WTC11 (cell line): ENCODE measurements at regions not wholly inside any gene's neighbourhood (a gene's known extent, or its start where the extent isn't known, plus 50 kb on each side); places are given as distances from the start of the nearest gene placed in this dataset.
A peak's percentile ranks its signal among the peaks of the same experiment; 100 is the strongest.

Experiments used
- ATAC-seq: fragments of 200-7000 bp; cut with Tn5 transposase; 2 replicates; pipeline ENCODE4 v1.10.0; 2021; ENCODE audit warnings: mild to moderate bottlenecking, moderate library complexity
- CTCF ChIA-PET: fragments of 300-600 bp; sonication (Branson Sonifier 250); formaldehyde crosslinking; loops from one replicate; lab custom pipeline; 2021; ENCODE audit warnings: antibody characterized with exemption; lab: Charles Lee
- POLR2A ChIA-PET: fragments of 350-600 bp; sonication (Branson Sonifier 250); formaldehyde crosslinking; loops from one replicate; lab custom pipeline; 2021; ENCODE audit warnings: antibody characterized with exemption; lab: Charles Lee
- DNase-seq: peaks from one replicate; pipeline ENCODE4 v3.0.0; 2021; ENCODE audit warnings: low spot score
- H3K27ac Mint-ChIP-seq: 2 replicates; pipeline ENCODE4 v1.8.0; 2021; ENCODE audit warnings: mixed read lengths
- H3K27me3 Mint-ChIP-seq: 2 replicates; pipeline ENCODE4 v1.8.0; 2021; ENCODE audit warnings: low read depth, mild to moderate bottlenecking, moderate library complexity, mixed read lengths
- H3K36me3 Mint-ChIP-seq: 2 replicates; pipeline ENCODE4 v1.8.0; 2021; ENCODE audit warnings: mixed read lengths
- H3K4me1 Mint-ChIP-seq: 2 replicates; pipeline ENCODE4 v1.8.0; 2022; ENCODE audit warnings: mixed read lengths
- H3K4me3 Mint-ChIP-seq: 2 replicates; pipeline ENCODE4 v1.8.0; 2021; ENCODE audit warnings: mild to moderate bottlenecking, moderate library complexity, mixed read lengths
- H3K9me3 Mint-ChIP-seq: 2 replicates; pipeline ENCODE4 v1.8.0; 2021; ENCODE audit warnings: mixed read lengths
- CREM ChIP-seq: sonication (generic); formaldehyde crosslinking; IDR thresholded peaks from 2 replicates; pipeline ENCODE4 v1.8.1; 2022; ENCODE audit warnings: mild to moderate bottlenecking, missing genetic modification reagents, moderate library complexity
- EMX1 ChIP-seq: fragments of 250-450 bp; sonication (Bioruptor Pico); IDR thresholded peaks from 2 replicates; pipeline ENCODE4 v1.8.0; 2021; ENCODE audit warnings: mild to moderate bottlenecking
- GRHL2 ChIP-seq: fragments of 250-450 bp; sonication (Bioruptor Pico); IDR thresholded peaks from 2 replicates; pipeline ENCODE4 v1.8.0; 2022; ENCODE audit warnings: mild to moderate bottlenecking, moderate library complexity; ENCODE audit not compliant: insufficient replicate concordance, severe bottlenecking
- HMGXB4 ChIP-seq: sonication (generic); formaldehyde crosslinking; IDR thresholded peaks from 2 replicates; pipeline ENCODE4 v1.8.1; 2023; ENCODE audit warnings: mild to moderate bottlenecking, moderate library complexity, missing genetic modification reagents
- JAZF1 ChIP-seq: fragments of 250-450 bp; sonication (Bioruptor Pico); IDR thresholded peaks from 2 replicates; pipeline ENCODE4 v1.9.0; 2021; ENCODE audit warnings: moderate library complexity, mild to moderate bottlenecking, inconsistent platforms
- MYBL2 ChIP-seq: sonication (generic); formaldehyde crosslinking; IDR thresholded peaks from 2 replicates; pipeline ENCODE4 v1.8.1; 2023; ENCODE audit warnings: mild to moderate bottlenecking, moderate library complexity, missing genetic modification reagents
- NFATC4 ChIP-seq: fragments of 250-450 bp; sonication (Bioruptor Pico); IDR thresholded peaks from 2 replicates; pipeline ENCODE4 v1.9.0; 2021; ENCODE audit warnings: mild to moderate bottlenecking
- PRRX2 ChIP-seq: fragments of 250-450 bp; sonication (Bioruptor Pico); IDR thresholded peaks from 2 replicates; pipeline ENCODE4 v1.8.0; 2021; ENCODE audit warnings: mild to moderate bottlenecking
- SMAD3 ChIP-seq: sonication (generic); formaldehyde crosslinking; IDR thresholded peaks from 2 replicates; pipeline ENCODE4 v1.8.0; 2022; ENCODE audit warnings: missing genetic modification reagents, mild to moderate bottlenecking, borderline replicate concordance
- TCF7 ChIP-seq: sonication (generic); formaldehyde crosslinking; IDR thresholded peaks from 2 replicates; pipeline ENCODE4 v1.8.0; 2022; ENCODE audit warnings: mild to moderate bottlenecking, low read depth, missing genetic modification reagents, moderate library complexity
- ZBTB21 ChIP-seq: sonication (generic); formaldehyde crosslinking; IDR thresholded peaks from 2 replicates; pipeline ENCODE4 v1.8.1; 2023; ENCODE audit warnings: mild to moderate bottlenecking, missing genetic modification reagents, borderline replicate concordance
- ZMAT4 ChIP-seq: fragments of 250-450 bp; sonication (Bioruptor Pico); IDR thresholded peaks from 2 replicates; pipeline ENCODE4 v1.9.0; 2021; ENCODE audit warnings: mild to moderate bottlenecking
- ZNF423 ChIP-seq: fragments of 250-450 bp; sonication (Bioruptor Pico); IDR thresholded peaks from 2 replicates; pipeline ENCODE4 v2.1.2; 2022; ENCODE audit warnings: mild to moderate bottlenecking, moderate library complexity
- TF ChIP-seq, protein P1 (sequence below): fragments of 200-600 bp; IDR thresholded peaks from 2 replicates; pipeline ENCODE4 v1.8.0; 2022; ENCODE audit warnings: antibody characterized with exemption
- TF ChIP-seq, protein P2 (sequence below): sonication (generic); formaldehyde crosslinking; conservative IDR thresholded peaks from 2 replicates; pipeline ENCODE4 v1.8.1; 2023; ENCODE audit warnings: mild to moderate bottlenecking, low read depth, missing genetic modification reagents, moderate library complexity
- TF ChIP-seq, protein P3 (sequence below): sonication (generic); formaldehyde crosslinking; IDR thresholded peaks from 2 replicates; pipeline ENCODE4 v1.8.1; 2023; ENCODE audit warnings: mild to moderate bottlenecking, missing genetic modification reagents, moderate library complexity
- TF ChIP-seq, protein P4 (sequence below): sonication (generic); formaldehyde crosslinking; IDR thresholded peaks from 2 replicates; pipeline ENCODE4 v1.8.1; 2022; ENCODE audit warnings: low read depth, missing genetic modification reagents, borderline replicate concordance
- TF ChIP-seq, protein P5 (sequence below): sonication (generic); formaldehyde crosslinking; IDR thresholded peaks from 2 replicates; pipeline ENCODE4 v1.8.0; 2022; ENCODE audit warnings: mild to moderate bottlenecking, missing genetic modification reagents
- TF ChIP-seq, protein P6 (sequence below): sonication (generic); formaldehyde crosslinking; IDR thresholded peaks from 2 replicates; pipeline ENCODE4 v1.8.1; 2023; ENCODE audit warnings: mild to moderate bottlenecking, missing genetic modification reagents, borderline replicate concordance

DNA sequence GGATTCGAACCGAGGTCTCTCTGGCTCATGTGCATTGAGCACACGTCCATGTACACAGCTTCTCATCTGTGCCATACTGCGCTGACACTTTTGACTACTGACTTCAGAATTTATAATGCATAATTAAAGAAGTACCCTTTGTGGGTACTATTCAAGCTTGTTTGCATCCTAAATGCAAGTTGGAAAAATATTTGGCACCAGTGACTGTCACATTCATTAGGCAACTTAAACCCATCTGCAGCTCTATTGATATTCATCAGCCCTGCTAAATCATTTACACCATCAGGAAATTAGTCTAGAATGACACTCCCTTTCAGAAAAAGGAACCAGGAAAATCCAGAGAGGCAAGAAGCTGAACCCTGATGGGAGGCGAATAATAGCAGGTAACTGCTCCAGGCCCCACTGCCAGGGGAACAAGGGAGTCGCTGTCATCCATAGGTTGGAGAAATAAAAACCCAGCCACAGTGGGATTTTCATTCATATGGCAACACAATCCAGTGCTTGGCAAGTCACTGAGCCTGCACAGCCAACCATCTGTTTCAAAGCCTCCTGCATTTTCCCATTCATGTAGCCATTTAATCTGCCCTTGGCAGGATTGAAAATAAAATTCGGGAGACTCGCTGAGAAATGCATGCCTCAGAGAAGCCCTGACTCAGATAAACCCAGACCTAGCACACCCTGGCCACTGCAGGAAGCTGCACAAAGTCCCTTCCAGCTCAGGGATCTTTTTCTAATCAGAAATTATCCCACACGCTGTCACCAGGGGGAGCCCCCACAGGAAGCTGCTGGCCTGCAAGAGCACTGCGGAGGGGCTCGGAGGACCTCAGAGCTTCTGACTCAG is 103.0 kb upstream of the VEPH1 start:
- H3K27ac Mint-ChIP-seq, result peak overlapping the region; percentile 44; the same call in 1 of the 2 replicates
- no peaks in the 10 kb centered on the region for H3K36me3 Mint-ChIP-seq
- H3K4me1 Mint-ChIP-seq, result peaks cover 13% of the 10 kb centered on the region
- TF ChIP-seq PRRX2 (CRISPR knock-in tag), result no peak
- TF ChIP-seq, protein P1, sequence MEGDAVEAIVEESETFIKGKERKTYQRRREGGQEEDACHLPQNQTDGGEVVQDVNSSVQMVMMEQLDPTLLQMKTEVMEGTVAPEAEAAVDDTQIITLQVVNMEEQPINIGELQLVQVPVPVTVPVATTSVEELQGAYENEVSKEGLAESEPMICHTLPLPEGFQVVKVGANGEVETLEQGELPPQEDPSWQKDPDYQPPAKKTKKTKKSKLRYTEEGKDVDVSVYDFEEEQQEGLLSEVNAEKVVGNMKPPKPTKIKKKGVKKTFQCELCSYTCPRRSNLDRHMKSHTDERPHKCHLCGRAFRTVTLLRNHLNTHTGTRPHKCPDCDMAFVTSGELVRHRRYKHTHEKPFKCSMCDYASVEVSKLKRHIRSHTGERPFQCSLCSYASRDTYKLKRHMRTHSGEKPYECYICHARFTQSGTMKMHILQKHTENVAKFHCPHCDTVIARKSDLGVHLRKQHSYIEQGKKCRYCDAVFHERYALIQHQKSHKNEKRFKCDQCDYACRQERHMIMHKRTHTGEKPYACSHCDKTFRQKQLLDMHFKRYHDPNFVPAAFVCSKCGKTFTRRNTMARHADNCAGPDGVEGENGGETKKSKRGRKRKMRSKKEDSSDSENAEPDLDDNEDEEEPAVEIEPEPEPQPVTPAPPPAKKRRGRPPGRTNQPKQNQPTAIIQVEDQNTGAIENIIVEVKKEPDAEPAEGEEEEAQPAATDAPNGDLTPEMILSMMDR, result peak; percentile 87
- TF ChIP-seq, all 79 proteins: peak for 1
- H3K9me3 Mint-ChIP-seq, result no peaks in the 10 kb centered on the region
- no peaks in the 10 kb centered on the region for H3K27me3 Mint-ChIP-seq
- ATAC-seq (peak; percentile 96), DNase-seq (peak; percentile 84)
- ChIA-PET CTCF (interaction anchor here (0.6 to 2.7 kb wide), 48 partner anchors 8 to 1066 kb away, joined by 3 to 41 read pairs (median 4); partner anchors contain the start of genes GFM1, LXN, MLF1 and RSRC1), POLR2A (interaction anchor here (0.9 kb wide), 1 partner anchor 63 kb away, joined by 3 read pairs; no protein-coding TSS in a partner anchor)
- H3K4me3 Mint-ChIP-seq, result no peak overlapping the region; the same call in 1 of the 2 replicates

DNA sequence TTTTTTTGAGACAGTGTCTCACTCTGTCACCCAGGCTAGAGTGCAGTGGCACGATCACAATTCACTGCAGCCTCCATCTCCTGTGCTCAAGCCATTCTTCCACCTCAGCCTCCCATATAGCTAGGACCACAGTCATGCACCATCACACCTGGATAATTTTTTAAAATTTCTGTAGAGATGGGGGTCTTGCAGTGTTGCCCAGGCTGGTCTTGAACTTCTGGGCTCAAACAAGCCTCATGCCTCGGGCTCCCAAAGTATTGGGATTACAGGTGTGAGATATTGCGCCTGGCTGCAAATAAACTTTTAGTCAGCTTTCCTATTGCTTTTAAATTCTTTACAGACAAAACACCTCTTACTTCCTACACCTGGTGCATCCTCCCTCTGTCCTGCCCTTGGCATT is 102.1 kb upstream of the VEPH1 start:
- DNase-seq (no peak), ATAC-seq (no peak)
- H3K9me3 Mint-ChIP-seq, result no peaks in the 10 kb centered on the region
- ChIA-PET CTCF (interaction anchor here (0.8 to 2.7 kb wide), 11 partner anchors 7 to 215 kb away, joined by 3 to 41 read pairs (median 12); no protein-coding TSS in a partner anchor), POLR2A (no interaction called here)
- no peaks in the 10 kb centered on the region for H3K27me3 Mint-ChIP-seq
- H3K4me1 Mint-ChIP-seq, result peaks cover 13% of the 10 kb centered on the region
- no peak overlapping the region for H3K4me3 Mint-ChIP-seq
- H3K27ac Mint-ChIP-seq, result no peak overlapping the region
- no peaks in the 10 kb centered on the region for H3K36me3 Mint-ChIP-seq
- TF ChIP-seq, protein P2, sequence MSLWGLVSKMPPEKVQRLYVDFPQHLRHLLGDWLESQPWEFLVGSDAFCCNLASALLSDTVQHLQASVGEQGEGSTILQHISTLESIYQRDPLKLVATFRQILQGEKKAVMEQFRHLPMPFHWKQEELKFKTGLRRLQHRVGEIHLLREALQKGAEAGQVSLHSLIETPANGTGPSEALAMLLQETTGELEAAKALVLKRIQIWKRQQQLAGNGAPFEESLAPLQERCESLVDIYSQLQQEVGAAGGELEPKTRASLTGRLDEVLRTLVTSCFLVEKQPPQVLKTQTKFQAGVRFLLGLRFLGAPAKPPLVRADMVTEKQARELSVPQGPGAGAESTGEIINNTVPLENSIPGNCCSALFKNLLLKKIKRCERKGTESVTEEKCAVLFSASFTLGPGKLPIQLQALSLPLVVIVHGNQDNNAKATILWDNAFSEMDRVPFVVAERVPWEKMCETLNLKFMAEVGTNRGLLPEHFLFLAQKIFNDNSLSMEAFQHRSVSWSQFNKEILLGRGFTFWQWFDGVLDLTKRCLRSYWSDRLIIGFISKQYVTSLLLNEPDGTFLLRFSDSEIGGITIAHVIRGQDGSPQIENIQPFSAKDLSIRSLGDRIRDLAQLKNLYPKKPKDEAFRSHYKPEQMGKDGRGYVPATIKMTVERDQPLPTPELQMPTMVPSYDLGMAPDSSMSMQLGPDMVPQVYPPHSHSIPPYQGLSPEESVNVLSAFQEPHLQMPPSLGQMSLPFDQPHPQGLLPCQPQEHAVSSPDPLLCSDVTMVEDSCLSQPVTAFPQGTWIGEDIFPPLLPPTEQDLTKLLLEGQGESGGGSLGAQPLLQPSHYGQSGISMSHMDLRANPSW, result no peak
- TF ChIP-seq ZBTB21 (CRISPR knock-in tag) (no peak), EMX1 (CRISPR knock-in tag) (no peak), TCF7 (CRISPR knock-in tag) (no peak), ZMAT4 (CRISPR knock-in tag) (no peak), ZNF423 (CRISPR knock-in tag) (no peak), MYBL2 (CRISPR knock-in tag) (no peak), HMGXB4 (CRISPR knock-in tag) (no peak), PRRX2 (CRISPR knock-in tag) (no peak), NFATC4 (CRISPR knock-in tag) (no peak), SMAD3 (CRISPR knock-in tag) (no peak), GRHL2 (CRISPR knock-in tag) (no peak), JAZF1 (CRISPR knock-in tag) (no peak), CREM (CRISPR knock-in tag) (no peak)
- TF ChIP-seq, protein P3, sequence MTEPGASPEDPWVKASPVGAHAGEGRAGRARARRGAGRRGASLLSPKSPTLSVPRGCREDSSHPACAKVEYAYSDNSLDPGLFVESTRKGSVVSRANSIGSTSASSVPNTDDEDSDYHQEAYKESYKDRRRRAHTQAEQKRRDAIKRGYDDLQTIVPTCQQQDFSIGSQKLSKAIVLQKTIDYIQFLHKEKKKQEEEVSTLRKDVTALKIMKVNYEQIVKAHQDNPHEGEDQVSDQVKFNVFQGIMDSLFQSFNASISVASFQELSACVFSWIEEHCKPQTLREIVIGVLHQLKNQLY (CRISPR knock-in tag), result no peak
- TF ChIP-seq, protein P4, sequence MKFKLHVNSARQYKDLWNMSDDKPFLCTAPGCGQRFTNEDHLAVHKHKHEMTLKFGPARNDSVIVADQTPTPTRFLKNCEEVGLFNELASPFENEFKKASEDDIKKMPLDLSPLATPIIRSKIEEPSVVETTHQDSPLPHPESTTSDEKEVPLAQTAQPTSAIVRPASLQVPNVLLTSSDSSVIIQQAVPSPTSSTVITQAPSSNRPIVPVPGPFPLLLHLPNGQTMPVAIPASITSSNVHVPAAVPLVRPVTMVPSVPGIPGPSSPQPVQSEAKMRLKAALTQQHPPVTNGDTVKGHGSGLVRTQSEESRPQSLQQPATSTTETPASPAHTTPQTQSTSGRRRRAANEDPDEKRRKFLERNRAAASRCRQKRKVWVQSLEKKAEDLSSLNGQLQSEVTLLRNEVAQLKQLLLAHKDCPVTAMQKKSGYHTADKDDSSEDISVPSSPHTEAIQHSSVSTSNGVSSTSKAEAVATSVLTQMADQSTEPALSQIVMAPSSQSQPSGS (CRISPR knock-in tag), result no peak
- TF ChIP-seq, protein P5, sequence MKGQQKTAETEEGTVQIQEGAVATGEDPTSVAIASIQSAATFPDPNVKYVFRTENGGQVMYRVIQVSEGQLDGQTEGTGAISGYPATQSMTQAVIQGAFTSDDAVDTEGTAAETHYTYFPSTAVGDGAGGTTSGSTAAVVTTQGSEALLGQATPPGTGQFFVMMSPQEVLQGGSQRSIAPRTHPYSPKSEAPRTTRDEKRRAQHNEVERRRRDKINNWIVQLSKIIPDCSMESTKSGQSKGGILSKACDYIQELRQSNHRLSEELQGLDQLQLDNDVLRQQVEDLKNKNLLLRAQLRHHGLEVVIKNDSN, result no peak
- TF ChIP-seq, protein P6, sequence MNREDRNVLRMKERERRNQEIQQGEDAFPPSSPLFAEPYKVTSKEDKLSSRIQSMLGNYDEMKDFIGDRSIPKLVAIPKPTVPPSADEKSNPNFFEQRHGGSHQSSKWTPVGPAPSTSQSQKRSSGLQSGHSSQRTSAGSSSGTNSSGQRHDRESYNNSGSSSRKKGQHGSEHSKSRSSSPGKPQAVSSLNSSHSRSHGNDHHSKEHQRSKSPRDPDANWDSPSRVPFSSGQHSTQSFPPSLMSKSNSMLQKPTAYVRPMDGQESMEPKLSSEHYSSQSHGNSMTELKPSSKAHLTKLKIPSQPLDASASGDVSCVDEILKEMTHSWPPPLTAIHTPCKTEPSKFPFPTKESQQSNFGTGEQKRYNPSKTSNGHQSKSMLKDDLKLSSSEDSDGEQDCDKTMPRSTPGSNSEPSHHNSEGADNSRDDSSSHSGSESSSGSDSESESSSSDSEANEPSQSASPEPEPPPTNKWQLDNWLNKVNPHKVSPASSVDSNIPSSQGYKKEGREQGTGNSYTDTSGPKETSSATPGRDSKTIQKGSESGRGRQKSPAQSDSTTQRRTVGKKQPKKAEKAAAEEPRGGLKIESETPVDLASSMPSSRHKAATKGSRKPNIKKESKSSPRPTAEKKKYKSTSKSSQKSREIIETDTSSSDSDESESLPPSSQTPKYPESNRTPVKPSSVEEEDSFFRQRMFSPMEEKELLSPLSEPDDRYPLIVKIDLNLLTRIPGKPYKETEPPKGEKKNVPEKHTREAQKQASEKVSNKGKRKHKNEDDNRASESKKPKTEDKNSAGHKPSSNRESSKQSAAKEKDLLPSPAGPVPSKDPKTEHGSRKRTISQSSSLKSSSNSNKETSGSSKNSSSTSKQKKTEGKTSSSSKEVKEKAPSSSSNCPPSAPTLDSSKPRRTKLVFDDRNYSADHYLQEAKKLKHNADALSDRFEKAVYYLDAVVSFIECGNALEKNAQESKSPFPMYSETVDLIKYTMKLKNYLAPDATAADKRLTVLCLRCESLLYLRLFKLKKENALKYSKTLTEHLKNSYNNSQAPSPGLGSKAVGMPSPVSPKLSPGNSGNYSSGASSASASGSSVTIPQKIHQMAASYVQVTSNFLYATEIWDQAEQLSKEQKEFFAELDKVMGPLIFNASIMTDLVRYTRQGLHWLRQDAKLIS (CRISPR knock-in tag), result no peak
